ENCODE measurements at regions not wholly inside any gene's neighbourhood (a gene's known extent, or its start where the extent isn't known, plus 50 kb on each side); places are given as distances from the start of the nearest gene placed in this dataset.
"Not testable (repeated sequence)": the region's sequence is repeated elsewhere in the genome, so short reads cannot be mapped to it uniquely, and the experiment has no call there.

DNA sequence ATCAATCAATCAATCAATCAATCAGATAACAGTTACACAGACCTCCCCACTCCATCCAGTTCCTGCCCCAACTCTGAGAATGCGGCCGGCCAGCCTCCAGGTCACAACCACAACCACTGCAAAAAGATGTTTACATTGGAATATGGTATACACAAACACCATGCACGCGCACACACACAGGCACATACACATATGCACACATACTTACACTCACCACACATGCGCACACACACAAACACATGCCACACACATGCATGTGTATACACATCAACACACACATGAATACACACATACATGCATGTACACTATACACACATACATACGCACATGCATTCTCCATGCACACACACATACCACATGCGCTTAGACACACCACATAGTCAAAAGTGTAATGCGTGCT lies 131.1 kb downstream of the PXDC1 start:
- ATAC-seq (no peak), DNase-seq (ENCODE audit: low spot score) (no peak)

DNA sequence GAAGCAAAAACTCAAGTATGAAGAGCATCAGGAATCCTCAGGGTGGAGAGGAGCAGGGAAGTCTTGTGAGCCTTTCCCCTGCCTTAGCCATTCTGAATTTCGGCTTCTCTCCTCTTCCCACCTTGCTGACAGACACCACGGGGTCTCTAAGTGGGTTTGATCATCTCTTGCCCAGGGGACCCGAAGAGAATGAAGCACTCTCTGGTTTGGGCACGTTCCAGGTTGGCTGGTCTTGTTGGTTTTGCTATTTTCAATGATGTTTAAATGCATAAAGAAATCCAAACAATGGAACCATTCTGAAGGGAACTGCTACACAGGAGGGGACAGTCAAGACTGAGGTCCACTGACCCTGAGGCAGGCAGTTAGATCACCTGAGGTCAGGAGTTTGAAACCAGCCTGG lies 131.7 kb downstream of the PXDC1 start:
- DNase-seq (ENCODE audit: low spot score) (no peak), ATAC-seq (no peak)

- no peak for ATAC-seq
These were observed 132.3 kb downstream of the PXDC1 start for GRCh38 chr6:3619201-3619600.

DNA sequence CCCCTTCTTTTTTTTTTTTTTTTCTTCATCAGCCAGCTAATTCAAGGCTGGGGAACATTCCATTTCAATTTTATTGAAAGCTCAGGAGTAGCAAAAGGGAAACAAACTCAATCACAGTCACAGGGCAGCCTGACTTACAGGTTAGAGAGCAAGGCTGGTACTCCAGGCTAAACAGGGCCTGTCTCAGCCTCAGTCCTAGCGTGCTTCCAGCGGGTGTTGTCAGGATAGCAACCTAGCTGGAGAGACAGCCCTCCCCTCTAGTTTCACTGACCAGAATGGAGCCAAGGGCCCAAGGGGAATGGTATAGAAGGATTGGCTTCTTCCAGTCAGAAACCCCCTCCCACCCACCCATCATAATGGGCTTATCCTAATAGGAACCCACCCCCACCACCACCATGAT lies 132.9 kb downstream of the PXDC1 start:
- ATAC-seq: no peak
- no peak for DNase-seq (ENCODE audit: low spot score)

More at GRCh38 chr6:3619201-3619600, 132.3 kb downstream of the PXDC1 start:
- DNase-seq (ENCODE audit: low spot score): no peak

GRCh38 chr6:3617681-3618311 lies 133.7 kb downstream of the PXDC1 start:
- ATAC-seq (no peak), DNase-seq (ENCODE audit: low spot score) (no peak)

- DNase-seq (ENCODE audit: low spot score): no peak
- ATAC-seq: no peak
These were observed 134.3 kb downstream of the PXDC1 start for GRCh38 chr6:3617192-3617631.

DNA sequence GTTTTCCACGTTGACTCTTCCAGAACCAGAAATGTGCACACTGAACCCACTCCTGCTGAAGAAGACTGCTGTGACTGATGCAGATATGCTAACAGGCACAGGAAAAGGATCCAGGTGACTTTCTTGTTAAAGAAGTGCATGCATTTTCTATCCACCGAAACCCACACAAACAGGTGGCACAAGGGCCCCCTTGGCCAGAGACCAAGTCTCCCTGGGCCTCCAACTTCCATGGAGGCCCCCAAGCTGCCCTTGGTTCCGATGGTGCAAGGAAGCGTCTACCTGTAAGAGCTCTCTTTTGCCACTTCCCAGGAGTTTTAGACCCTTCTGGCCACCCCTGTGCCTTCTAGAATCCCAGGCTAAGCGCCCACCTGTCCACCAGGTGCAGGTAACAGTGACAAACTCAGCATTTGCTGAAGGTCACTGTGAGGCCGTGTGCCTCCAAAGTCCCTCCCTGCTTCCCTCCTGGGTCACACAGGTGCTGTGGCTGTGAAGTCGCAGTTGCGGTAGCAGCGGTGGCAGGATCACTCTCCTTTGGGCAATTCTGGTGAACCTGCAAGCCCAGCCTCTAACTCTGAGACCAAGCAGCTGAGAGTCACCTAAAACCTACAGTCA lies 134.8 kb downstream of the PXDC1 start:
- DNase-seq (ENCODE audit: low spot score): no peak
- ATAC-seq: no peak

DNA sequence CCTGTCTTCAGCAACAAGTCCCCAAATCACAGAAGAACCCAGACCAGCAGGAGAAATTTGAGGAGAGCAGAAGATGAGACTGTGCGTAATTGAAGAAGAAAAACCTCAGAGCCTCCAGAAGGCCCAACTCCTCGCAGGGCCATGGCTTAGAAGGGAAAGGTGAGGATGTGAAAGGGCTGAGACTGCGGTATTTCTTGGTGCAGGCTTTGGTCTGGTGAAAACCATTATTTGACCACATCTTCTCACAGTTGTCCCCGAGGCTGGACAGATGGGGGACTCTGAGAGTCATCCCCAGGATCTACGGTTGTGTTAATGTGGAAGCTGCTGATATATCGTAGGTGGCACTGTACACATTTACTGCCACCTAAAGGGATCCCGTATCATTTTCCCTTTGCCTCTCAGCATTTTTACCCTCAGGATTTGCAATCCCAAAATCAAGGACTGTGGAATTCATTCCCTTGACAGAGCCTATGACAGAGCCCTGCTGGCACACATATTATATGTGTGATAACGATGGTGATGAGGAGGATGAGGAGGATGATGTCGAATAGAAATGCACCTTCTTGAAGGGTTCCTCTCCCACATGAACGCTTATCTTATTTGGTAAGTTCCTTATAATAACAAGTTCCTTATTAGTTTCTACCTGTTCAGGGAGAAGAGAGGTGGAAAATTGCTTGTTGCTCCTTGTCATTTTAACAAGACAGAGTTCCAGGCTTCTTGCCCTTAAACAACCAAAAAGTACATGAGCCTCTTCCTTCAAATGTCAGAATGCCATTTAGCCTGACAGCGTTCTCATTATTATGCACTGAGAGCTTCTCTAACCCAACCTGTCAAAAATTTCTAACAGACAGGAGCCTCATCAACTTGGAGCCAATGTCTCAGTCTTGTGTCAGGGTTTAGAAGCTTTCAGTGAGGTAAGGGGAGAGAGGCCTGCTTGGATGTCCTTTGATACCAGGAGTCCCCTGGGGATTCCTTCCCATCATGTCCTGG lies 135.8 kb downstream of the PXDC1 start:
- DNase-seq (ENCODE audit: low spot score): no peak
- ATAC-seq: no peak

GRCh38 chr6:3614918-3615317 lies 136.6 kb downstream of the PXDC1 start:
- DNase-seq (ENCODE audit: low spot score) (no peak), ATAC-seq (no peak)

- ATAC-seq; DNase-seq (ENCODE audit: low spot score): not testable (repeated sequence)
These were observed 137.9 kb downstream of the PXDC1 start for GRCh38 chr6:3613565-3613964.

GRCh38 chr6:3612341-3613041 lies 139.0 kb downstream of the PXDC1 start:
- ATAC-seq (no peak), DNase-seq (ENCODE audit: low spot score) (no peak)

- no peak for ATAC-seq
- no peak for DNase-seq (ENCODE audit: low spot score)
These were observed 140.6 kb downstream of the PXDC1 start for GRCh38 chr6:3610921-3611320.

DNA sequence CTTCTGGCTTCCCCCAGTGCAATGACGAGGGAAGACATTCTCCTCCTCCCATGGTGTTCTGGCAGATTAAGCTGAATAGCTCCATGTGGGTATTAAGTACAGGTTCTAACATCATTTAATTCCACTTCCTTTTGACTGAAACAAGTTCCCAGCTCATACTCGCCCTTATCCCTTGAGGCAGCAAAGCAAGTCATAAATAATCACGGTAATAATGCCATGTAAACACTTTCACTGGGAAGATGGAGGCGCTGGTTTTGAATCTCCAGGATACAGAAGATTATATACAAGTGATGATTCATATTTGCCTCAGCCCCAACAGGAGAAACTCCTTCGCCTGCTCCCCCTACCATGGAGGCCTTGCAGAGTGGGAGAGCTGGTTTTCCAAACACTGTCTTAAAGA lies 141.3 kb downstream of the PXDC1 start:
- ATAC-seq (no peak), DNase-seq (ENCODE audit: low spot score) (no peak)

- DNase-seq (ENCODE audit: low spot score): no peak
These were observed 142.1 kb downstream of the PXDC1 start for GRCh38 chr6:3609388-3609787.

GRCh38 chr6:3608159-3608558 lies 143.4 kb downstream of the PXDC1 start:
- no peak for ATAC-seq
- DNase-seq (ENCODE audit: low spot score): no peak

More at GRCh38 chr6:3609388-3609787, 142.1 kb downstream of the PXDC1 start:
- ATAC-seq: no peak

DNA sequence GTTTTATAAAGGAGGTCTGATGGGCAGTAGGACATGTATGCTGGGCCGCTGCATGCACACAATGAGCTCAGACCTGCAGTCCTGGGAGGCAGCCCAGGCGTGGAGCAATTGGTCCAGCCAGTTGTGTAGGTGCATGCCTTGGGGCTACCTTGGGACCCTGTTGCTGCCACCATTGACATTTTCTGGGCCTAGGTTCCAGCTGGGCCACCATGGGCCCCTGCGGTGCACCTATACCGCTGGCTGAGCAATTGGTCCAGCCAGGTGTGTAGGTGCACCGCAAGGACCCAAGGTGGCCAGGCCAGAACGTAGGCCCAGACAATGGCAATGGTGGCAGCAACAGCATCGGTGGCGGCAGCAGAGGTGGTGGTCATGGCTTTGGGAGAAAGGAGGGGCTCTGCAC lies 143.9 kb downstream of the PXDC1 start:
- ATAC-seq (no peak), DNase-seq (ENCODE audit: low spot score) (no peak)

GRCh38 chr6:3607171-3607570 lies 144.3 kb downstream of the PXDC1 start:
- no peak for ATAC-seq
- no peak for DNase-seq (ENCODE audit: low spot score)

DNA sequence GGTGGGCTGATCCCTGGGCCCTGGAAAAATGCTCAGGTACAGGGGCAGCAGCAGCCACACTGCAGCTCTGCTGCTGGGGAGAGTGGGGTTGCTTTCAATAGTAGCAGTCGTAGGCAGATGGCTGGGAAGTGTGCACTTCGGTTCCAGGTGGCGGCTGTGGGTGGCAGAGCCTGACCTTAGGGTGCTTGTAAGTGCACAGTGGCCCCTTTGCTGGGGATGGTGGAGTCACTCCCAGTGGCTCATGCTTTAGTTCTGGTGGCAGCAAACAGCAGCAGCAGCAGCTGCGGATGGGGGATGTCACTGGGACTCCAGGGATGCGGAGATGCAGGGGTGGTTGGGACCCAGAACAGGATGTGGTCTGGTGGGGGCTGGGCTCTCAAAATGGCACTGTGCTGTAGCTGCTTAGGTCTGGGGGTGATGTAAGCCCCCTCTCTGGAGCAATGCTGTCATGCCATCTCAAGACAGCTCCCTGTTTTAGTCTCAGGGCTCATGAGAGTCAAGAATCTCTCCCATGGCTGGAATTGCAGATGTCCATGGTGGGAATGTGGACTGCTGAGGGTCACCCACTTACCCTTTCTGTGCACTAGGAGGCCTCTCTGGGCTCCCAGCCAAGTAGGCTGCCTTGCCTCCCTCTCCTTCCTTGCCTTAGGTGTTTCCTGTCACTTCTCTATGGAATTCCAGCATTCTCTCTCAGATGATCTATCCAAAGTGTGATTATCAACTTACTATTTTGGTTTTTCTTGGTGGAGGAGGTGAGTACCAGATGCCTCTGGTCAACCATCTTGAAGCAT lies 146.7 kb upstream of the SLC22A23 start:
- ATAC-seq: no peak

GRCh38 chr6:3601570-3601969 lies 144.7 kb upstream of the SLC22A23 start:
- no peak for DNase-seq (ENCODE audit: low spot score)
- no peak for ATAC-seq

More for the DNA sequence above, 146.7 kb upstream of the SLC22A23 start:
- DNase-seq (ENCODE audit: low spot score): no peak

DNA sequence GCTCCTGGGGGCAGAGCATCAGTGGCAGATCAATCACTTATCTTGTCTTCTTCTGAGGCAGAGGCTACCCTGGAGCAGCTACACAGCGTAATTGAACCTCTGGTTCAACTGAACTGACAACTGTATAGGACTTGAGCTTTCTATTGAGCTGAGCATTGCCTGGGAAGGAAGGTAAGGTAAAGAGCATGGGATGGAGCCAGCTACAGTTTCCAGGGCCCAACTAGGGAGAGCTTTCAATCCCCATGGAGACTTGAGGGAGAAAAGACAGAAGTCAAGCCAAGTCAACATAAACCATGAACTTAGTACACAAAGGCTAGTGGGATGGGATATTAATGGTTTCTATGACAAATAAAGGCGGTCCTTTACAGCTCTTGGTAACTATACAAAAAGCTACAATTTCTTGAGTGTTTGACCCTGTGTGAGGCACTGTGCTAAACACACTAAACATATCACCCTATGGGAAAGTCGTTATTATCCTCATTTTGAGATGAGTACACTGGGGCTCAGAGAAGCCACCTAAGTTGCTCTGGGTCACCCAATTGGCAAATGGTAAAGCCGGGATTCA lies 140.7 kb upstream of the SLC22A23 start:
- ATAC-seq (no peak), DNase-seq (ENCODE audit: low spot score) (no peak)
